PC-3 (cell line): ENCODE measurements at regions not wholly inside any gene's neighbourhood (a gene's known extent, or its start where the extent isn't known, plus 50 kb on each side); places are given as distances from the start of the nearest gene placed in this dataset.

Experiments
- CTCF ChIP-seq: fragments of 300-600 bp; sonication (generic); conservative IDR thresholded peaks from 2 replicates; pipeline ENCODE4 v1.5.1; 2017; ENCODE audit warnings: antibody characterized with exemption, low read depth, mild to moderate bottlenecking, low read length
- EZH2 ChIP-seq: fragments of 300-600 bp; sonication (generic); IDR thresholded peaks from one replicate; pipeline ENCODE4 v1.6.1; 2017; ENCODE audit warnings: antibody characterized with exemption, mild to moderate bottlenecking, low read length; ENCODE audit not compliant: unreplicated experiment
- EZH2phosphoT487 ChIP-seq: fragments of 300-600 bp; sonication (generic); IDR thresholded peaks from 2 replicates; pipeline ENCODE4 v1.6.1; 2018; ENCODE audit warnings: mild to moderate bottlenecking, antibody characterized with exemption, low read length, borderline replicate concordance

GRCh38 chr14:86423214-86423613, 893.3 kb downstream of the FLRT2 start:
- TF ChIP-seq CTCF, result no peak
- TF ChIP-seq EZH2, result no peak
- no peak for TF ChIP-seq EZH2phosphoT487
